ENCODE measurements at regions not wholly inside any gene's neighbourhood (a gene's known extent, or its start where the extent isn't known, plus 50 kb on each side); places are given as distances from the start of the nearest gene placed in this dataset.

GRCh38 chr16:51747329-51747728, 596.3 kb upstream of the SALL1 start:
- DNase-seq (no peak), ATAC-seq (no peak)
- intact Hi-C loops (cut with DNase I, micrococcal nuclease), result no loop called here

DNA sequence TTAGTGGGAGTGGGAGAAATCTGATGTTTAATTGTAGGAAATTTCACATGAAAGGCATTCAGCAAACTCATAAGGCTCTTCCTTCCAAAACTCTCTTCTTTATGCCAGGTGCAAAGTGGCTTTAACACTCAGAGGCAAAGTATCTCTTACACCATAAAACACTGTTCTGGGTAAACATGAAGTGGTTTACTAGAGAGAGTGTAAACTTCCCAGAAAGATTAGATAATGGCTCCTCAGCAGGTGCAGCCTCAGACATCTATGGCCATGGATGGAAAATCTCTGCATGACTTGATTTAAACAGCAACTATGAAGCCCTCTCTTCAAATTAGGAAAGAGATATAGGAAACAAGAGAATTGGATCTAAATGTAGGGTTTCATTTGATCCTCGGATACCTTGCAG, 583.1 kb upstream of the SALL1 start:
- intact Hi-C loops (cut with DNase I, micrococcal nuclease), result no loop called here
- DNase-seq (no peak), ATAC-seq (no peak)

DNA sequence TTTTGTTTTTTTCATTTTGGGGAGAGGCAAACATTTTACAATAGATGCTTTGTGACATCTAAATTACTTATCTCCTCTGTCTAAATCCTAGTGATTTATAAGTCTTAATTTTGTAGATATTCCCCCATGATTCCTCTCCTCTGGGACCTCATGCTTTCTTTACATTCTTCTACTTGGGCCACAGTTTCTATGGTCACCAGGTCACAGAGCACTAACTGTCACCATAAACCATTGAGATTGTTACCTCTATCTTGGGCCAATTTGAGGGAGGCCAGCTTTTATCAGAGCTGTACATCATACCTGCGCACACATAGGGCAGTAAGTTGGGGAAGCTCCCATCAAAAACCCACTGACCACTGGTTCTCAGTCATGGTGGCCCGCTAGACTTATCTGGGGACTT, 582.1 kb upstream of the SALL1 start:
- intact Hi-C loops (cut with DNase I, micrococcal nuclease), result no loop called here
- DNase-seq, result no peak
- no peak for ATAC-seq

GRCh38 chr16:51731160-51731559, 580.1 kb upstream of the SALL1 start:
- intact Hi-C loops (cut with DNase I, micrococcal nuclease), result no loop called here
- no peak for ATAC-seq
- no peak for DNase-seq

GRCh38 chr16:51723036-51723724, 572.1 kb upstream of the SALL1 start:
- no peak for ATAC-seq
- no peak for DNase-seq
- intact Hi-C loops (cut with DNase I, micrococcal nuclease), result no loop called here

- DNase-seq (no peak), ATAC-seq (no peak)
- intact Hi-C loops (cut with DNase I, micrococcal nuclease), result no loop called here
Measured at GRCh38 chr16:51722467-51722866, 571.4 kb upstream of the SALL1 start.

GRCh38 chr16:51719376-51719775, 568.3 kb upstream of the SALL1 start:
- intact Hi-C loops (cut with DNase I, micrococcal nuclease), result no loop called here
- ATAC-seq, result no peak

GRCh38 chr16:51716195-51716594, 565.1 kb upstream of the SALL1 start:
- no peak for DNase-seq
- no peak for ATAC-seq
- intact Hi-C loops (cut with DNase I, micrococcal nuclease), result no loop called here

More at GRCh38 chr16:51719376-51719775, 568.3 kb upstream of the SALL1 start:
- no peak for DNase-seq

- intact Hi-C loops (cut with DNase I, micrococcal nuclease), result no loop called here
- no peak for DNase-seq
Measured at GRCh38 chr16:51713502-51713901, 562.4 kb upstream of the SALL1 start.

GRCh38 chr16:51710905-51711563, 560.0 kb upstream of the SALL1 start:
- intact Hi-C loops (cut with DNase I, micrococcal nuclease), result no loop called here
- DNase-seq (no peak), ATAC-seq (no peak)

More at GRCh38 chr16:51713502-51713901, 562.4 kb upstream of the SALL1 start:
- no peak for ATAC-seq

DNA sequence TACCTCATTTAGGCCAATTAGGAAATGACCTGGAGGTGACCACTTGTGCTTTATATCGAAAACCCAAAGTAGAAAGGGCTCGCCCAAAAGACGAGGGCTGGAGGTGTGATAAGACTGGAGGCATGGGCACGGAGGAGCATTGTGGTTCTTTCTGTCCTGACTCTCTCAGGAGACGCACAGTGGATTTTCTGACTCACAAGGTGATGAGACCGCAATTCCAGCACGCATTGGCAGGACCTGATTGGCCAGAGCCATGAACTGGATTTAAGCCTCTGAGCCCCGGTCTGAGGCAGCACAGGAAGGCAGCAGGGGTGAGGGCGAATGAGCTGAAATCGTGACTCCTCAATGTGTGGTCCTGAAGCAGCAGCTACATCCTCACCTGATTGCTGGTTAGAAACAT, 559.1 kb upstream of the SALL1 start:
- no peak for DNase-seq
- no peak for ATAC-seq
- intact Hi-C loops (cut with DNase I, micrococcal nuclease), result no loop called here

DNA sequence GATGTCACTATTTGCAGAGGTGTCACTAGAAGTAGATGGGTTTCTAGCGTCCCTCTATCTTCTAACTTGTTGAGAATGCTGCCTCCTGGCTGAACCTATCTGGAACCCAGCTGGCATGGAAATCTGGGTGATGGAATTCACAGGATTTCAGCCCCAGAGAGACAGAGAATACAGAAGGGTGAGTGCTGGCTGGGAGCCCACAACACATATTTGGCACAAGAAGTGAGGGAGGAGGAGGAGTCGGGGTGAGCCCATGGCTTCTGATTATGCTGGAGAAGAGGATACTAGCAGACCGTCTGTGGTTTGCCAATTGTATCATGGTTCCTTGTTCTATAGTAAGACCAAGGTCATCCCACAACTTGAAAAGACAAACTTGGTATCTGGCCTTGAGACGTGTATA, 557.8 kb upstream of the SALL1 start:
- intact Hi-C loops (cut with DNase I, micrococcal nuclease), result no loop called here
- no peak for ATAC-seq
- DNase-seq, result no peak

- ATAC-seq, result no peak
- intact Hi-C loops (cut with DNase I, micrococcal nuclease), result no loop called here
- no peak for DNase-seq
Measured at GRCh38 chr16:51707666-51708065, 556.6 kb upstream of the SALL1 start.

DNA sequence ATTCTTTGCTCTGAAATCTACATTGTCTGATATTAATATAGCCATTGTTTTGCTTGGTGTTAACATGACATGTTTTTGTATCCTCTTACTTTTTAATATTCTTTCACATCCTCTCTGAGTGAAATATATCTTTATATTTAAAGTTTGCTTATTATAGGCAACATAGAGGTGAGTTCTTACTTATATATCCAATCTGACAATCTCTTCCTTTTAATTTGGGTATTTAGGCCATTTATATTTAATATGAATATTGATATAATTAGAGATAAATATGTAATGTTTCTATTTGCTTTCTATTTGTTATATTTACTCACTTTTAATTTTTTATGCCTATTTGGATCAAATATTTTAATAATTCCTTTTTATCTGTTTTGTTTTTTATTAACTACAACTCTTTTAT, 554.1 kb upstream of the SALL1 start:
- intact Hi-C loops (cut with DNase I, micrococcal nuclease), result no loop called here
- no peak for ATAC-seq
- DNase-seq, result no peak

DNA sequence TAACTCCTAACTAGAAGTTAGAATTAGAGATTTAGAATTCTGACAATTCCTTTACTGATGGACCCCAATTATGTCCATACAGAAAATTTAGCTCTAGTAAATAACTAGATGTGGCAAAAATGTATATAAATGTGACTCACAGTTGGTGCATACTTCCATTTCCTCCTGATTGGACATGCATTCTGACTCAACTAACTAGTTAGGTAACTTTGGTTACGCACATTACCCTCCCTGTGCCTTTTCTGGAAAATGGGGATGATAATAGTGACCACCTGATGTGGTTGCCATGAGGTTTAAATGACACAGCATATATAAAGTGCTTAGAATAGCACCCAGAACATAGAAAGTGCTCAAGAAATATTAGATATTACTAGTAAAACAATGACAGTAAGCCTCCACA, 550.0 kb upstream of the SALL1 start:
- ATAC-seq, result no peak
- intact Hi-C loops (cut with DNase I, micrococcal nuclease), result no loop called here
- no peak for DNase-seq

DNA sequence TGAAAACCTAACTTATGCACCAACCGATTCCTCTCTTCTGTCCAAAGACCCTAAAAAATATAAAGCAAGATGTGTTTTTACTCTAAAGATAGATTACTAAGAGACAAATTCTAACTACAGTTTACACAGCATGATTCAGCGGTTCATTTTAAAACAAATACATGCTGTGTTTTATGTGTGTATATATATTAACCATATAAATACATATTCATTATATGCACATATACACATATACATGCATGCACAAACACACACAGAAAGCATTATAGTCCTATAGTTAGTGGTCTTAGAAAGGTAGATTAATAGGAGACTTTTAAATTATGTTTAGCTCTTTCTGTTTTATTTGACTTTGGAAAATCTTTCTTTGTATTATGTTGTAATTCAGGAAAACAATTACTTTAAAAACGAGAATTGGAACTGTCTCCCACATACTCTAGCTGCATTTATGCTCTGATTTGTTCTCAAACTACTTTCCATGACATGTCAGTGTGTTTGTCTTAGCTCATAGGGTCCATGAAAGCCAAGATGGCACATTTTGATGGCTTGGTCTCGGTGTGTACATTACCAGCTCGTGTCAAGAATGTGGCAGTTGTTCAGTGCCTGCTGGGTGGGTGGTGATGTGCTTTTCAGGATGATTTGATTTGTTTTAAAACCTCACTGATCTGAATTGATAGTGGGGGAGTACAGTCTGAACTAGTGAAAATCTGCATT, 548.8 kb upstream of the SALL1 start:
- intact Hi-C loops (cut with DNase I, micrococcal nuclease), result no loop called here
- no peak for ATAC-seq
- no peak for DNase-seq

DNA sequence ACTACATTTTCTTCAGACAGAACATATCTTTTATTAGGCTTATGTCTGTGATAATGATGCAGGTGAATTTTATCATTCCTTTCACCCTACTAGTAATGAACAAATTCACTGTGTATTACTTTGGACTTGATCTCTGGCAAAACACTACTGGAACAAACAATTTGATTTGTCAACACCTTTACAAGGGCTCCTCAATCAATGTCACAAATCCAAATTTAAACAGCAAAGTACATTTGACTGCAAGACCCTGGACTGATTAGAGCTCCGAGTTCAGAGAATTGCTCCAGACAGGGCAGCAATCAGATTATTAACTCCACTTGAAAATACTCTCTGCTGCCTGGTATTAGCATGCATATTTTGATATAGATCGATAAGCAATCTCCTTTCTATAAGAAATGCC, 547.6 kb upstream of the SALL1 start:
- ATAC-seq (no peak), DNase-seq (no peak)
- intact Hi-C loops (cut with DNase I, micrococcal nuclease), result no loop called here

DNA sequence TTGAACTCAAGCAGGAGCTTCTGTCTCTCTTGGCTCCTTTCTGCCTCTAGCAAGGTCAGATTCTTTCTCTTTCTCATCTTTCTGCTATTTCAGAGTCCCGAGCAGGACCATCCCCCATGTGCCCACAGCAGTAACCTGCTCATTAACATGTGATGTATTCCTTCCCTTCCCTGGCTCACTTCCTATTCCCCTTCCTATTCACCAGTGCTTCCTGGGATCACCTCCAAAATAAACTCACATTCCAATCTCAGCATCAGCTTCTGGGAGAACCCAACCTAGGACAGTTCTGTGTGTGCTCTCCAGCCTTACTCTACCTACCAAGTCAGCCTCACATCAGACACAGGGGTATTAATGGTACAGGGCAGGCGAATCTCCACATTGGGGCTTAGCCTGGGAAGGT, 546.4 kb upstream of the SALL1 start:
- intact Hi-C loops (cut with DNase I, micrococcal nuclease), result no loop called here
- DNase-seq (no peak), ATAC-seq (no peak)

GRCh38 chr16:51696376-51696775, 545.3 kb upstream of the SALL1 start:
- ATAC-seq, result no peak
- intact Hi-C loops (cut with DNase I, micrococcal nuclease), result no loop called here
- no peak for DNase-seq

DNA sequence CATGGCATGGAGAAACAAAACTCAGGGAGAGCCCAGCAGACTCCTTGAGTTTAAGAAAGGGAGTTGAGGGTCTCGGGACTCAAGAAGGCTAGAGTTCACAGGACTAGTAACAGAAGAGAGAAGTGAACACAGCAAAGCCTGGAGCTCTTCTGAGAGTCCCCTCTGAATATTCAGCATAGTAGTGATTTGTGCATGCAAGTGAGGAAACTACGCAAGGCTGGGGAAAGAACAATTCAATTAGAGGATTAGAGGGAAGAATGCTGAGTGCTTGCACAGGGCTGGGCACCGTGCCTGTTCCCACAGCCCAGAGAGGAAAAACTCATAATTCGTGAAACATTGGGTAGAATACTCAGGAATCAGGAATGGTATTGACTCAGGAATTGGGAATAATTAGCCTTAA, 540.0 kb upstream of the SALL1 start:
- ATAC-seq, result no peak
- intact Hi-C loops (cut with DNase I, micrococcal nuclease), result no loop called here
- no peak for DNase-seq

All from left colon (tissue), 2 donors.